ENCODE measurements at regions not wholly inside any gene's neighbourhood (a gene's known extent, or its start where the extent isn't known, plus 50 kb on each side); places are given as distances from the start of the nearest gene placed in this dataset.
"Not testable (repeated sequence)": the region's sequence is repeated elsewhere in the genome, so short reads cannot be mapped to it uniquely, and the experiment has no call there.

DNA sequence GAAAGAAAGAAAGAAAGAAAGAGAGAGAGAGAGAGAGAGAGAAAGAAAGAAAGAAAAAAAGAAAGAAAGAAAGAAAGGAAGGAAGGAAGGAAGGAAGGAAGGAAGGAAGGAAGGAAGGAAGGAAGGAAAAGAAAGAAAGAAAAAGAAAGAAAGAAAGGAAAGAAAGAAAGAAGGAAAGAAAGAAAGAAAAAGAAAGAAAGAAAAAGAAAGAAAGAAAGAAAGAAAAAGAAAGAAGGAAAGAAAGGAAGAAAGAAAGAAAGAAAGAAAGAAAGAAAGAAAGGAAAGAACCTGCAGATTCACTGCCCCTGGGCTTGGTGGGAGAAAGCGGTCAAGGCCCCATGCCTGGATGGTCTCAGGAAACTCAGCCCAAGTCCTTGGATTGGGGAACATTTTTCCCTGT lies 1426.2 kb downstream of the BRD1 start:
- TF ChIP-seq, protein P1, sequence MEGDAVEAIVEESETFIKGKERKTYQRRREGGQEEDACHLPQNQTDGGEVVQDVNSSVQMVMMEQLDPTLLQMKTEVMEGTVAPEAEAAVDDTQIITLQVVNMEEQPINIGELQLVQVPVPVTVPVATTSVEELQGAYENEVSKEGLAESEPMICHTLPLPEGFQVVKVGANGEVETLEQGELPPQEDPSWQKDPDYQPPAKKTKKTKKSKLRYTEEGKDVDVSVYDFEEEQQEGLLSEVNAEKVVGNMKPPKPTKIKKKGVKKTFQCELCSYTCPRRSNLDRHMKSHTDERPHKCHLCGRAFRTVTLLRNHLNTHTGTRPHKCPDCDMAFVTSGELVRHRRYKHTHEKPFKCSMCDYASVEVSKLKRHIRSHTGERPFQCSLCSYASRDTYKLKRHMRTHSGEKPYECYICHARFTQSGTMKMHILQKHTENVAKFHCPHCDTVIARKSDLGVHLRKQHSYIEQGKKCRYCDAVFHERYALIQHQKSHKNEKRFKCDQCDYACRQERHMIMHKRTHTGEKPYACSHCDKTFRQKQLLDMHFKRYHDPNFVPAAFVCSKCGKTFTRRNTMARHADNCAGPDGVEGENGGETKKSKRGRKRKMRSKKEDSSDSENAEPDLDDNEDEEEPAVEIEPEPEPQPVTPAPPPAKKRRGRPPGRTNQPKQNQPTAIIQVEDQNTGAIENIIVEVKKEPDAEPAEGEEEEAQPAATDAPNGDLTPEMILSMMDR (IDR thresholded peaks at IDR 0.05): not testable (repeated sequence)
- TF ChIP-seq, protein P2, sequence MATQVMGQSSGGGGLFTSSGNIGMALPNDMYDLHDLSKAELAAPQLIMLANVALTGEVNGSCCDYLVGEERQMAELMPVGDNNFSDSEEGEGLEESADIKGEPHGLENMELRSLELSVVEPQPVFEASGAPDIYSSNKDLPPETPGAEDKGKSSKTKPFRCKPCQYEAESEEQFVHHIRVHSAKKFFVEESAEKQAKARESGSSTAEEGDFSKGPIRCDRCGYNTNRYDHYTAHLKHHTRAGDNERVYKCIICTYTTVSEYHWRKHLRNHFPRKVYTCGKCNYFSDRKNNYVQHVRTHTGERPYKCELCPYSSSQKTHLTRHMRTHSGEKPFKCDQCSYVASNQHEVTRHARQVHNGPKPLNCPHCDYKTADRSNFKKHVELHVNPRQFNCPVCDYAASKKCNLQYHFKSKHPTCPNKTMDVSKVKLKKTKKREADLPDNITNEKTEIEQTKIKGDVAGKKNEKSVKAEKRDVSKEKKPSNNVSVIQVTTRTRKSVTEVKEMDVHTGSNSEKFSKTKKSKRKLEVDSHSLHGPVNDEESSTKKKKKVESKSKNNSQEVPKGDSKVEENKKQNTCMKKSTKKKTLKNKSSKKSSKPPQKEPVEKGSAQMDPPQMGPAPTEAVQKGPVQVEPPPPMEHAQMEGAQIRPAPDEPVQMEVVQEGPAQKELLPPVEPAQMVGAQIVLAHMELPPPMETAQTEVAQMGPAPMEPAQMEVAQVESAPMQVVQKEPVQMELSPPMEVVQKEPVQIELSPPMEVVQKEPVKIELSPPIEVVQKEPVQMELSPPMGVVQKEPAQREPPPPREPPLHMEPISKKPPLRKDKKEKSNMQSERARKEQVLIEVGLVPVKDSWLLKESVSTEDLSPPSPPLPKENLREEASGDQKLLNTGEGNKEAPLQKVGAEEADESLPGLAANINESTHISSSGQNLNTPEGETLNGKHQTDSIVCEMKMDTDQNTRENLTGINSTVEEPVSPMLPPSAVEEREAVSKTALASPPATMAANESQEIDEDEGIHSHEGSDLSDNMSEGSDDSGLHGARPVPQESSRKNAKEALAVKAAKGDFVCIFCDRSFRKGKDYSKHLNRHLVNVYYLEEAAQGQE (IDR thresholded peaks at IDR 0.05; ENCODE audit: insufficient read depth in 1 of 2, low read depth in 2 of 2, low read length in 1 of 2): not testable (repeated sequence)

Measured in Panc1 (cell line).